ENCODE measurements at regions not wholly inside any gene's neighbourhood (a gene's known extent, or its start where the extent isn't known, plus 50 kb on each side); places are given as distances from the start of the nearest gene placed in this dataset.
"Not testable (repeated sequence)": the region's sequence is repeated elsewhere in the genome, so short reads cannot be mapped to it uniquely, and the experiment has no call there.

- no peak for DNase-seq
- Histone ChIP-seq H3K9me3 (no peaks in the 10 kb centered on the region), H3K36me3 (ENCODE audit: low read depth) (no peaks in the 10 kb centered on the region), H3K4me1 (ENCODE audit: low read depth) (no peaks in the 10 kb centered on the region), H3K4me3 (no peak overlapping the region)
- ATAC-seq = no peak
- no peak for TF ChIP-seq CTCF (IDR thresholded peaks at IDR 0.05)
- intact Hi-C loops (cut with DNase I, micrococcal nuclease) = no loop called here
Observed at GRCh38 chr14:28626780-28627179, 139.8 kb upstream of the FOXG1 start.

GRCh38 chr14:28629328-28630004 lies 137.1 kb upstream of the FOXG1 start:
- intact Hi-C loops (cut with DNase I, micrococcal nuclease) = no loop called here
- H3K9me3 ChIP-seq = no peaks in the 10 kb centered on the region
- no peak overlapping the region for H3K4me3 ChIP-seq
- H3K36me3 ChIP-seq (ENCODE audit: low read depth) = no peaks in the 10 kb centered on the region
- H3K4me1 ChIP-seq (ENCODE audit: low read depth) = no peaks in the 10 kb centered on the region
- no peak for TF ChIP-seq CTCF (IDR thresholded peaks at IDR 0.05)
- ATAC-seq = no peak
- DNase-seq = no peak

- DNase-seq (no peak), ATAC-seq (no peak)
- H3K4me1 ChIP-seq (ENCODE audit: low read depth) = no peaks in the 10 kb centered on the region
- no peak overlapping the region for H3K4me3 ChIP-seq
- no peaks in the 10 kb centered on the region for H3K9me3 ChIP-seq
- no peaks in the 10 kb centered on the region for H3K36me3 ChIP-seq (ENCODE audit: low read depth)
- TF ChIP-seq CTCF (IDR thresholded peaks at IDR 0.05) = no peak
- intact Hi-C loops (cut with DNase I, micrococcal nuclease) = no loop called here
Observed at GRCh38 chr14:28630100-28630499, 136.5 kb upstream of the FOXG1 start.

GRCh38 chr14:28635387-28635786 lies 131.2 kb upstream of the FOXG1 start:
- DNase-seq = no peak
- ATAC-seq = no peak
- intact Hi-C loops (cut with DNase I, micrococcal nuclease) = no loop called here
- no peak for TF ChIP-seq CTCF (IDR thresholded peaks at IDR 0.05)
- no peaks in the 10 kb centered on the region for H3K36me3 ChIP-seq (ENCODE audit: low read depth)
- no peaks in the 10 kb centered on the region for H3K9me3 ChIP-seq
- H3K4me1 ChIP-seq (ENCODE audit: low read depth) = no peaks in the 10 kb centered on the region
- no peak overlapping the region for H3K4me3 ChIP-seq

GRCh38 chr14:28635816-28636215 lies 130.8 kb upstream of the FOXG1 start:
- intact Hi-C loops (cut with DNase I, micrococcal nuclease); H3K9me3 ChIP-seq; DNase-seq; H3K36me3 ChIP-seq (ENCODE audit: low read depth); H3K4me3 ChIP-seq; H3K4me1 ChIP-seq (ENCODE audit: low read depth); ATAC-seq: not testable (repeated sequence)

- intact Hi-C loops (cut with DNase I, micrococcal nuclease); H3K4me1 ChIP-seq (ENCODE audit: low read depth); H3K4me3 ChIP-seq; H3K36me3 ChIP-seq (ENCODE audit: low read depth); DNase-seq; H3K9me3 ChIP-seq; ATAC-seq: not testable (repeated sequence)
Observed at GRCh38 chr14:28641189-28641588, 125.4 kb upstream of the FOXG1 start.

- TF ChIP-seq CTCF (IDR thresholded peaks at IDR 0.05) = no peak
- ATAC-seq (no peak), DNase-seq (no peak)
- no peaks in the 10 kb centered on the region for H3K4me1 ChIP-seq (ENCODE audit: low read depth)
- no peaks in the 10 kb centered on the region for H3K36me3 ChIP-seq (ENCODE audit: low read depth)
- intact Hi-C loops (cut with DNase I, micrococcal nuclease) = no loop called here
- no peak overlapping the region for H3K4me3 ChIP-seq
- H3K9me3 ChIP-seq = no peaks in the 10 kb centered on the region
Observed at GRCh38 chr14:28651148-28651547, 115.4 kb upstream of the FOXG1 start.
